GF-D8 (cell line): ENCODE measurements at regions not wholly inside any gene's neighbourhood (a gene's known extent, or its start where the extent isn't known, plus 50 kb on each side); places are given as distances from the start of the nearest gene placed in this dataset.

Source experiments
- DNase-seq: peaks from one replicate; lab custom pipeline; 2025; lab: John Stamatoyannopoulos, UW

- DNase-seq: no peak
These were observed 370.1 kb downstream of the ADRA2A start for GRCh38 chr10:111446966-111447365.

- no peak for DNase-seq
These were observed 375.3 kb downstream of the ADRA2A start for GRCh38 chr10:111452153-111452552.

DNA sequence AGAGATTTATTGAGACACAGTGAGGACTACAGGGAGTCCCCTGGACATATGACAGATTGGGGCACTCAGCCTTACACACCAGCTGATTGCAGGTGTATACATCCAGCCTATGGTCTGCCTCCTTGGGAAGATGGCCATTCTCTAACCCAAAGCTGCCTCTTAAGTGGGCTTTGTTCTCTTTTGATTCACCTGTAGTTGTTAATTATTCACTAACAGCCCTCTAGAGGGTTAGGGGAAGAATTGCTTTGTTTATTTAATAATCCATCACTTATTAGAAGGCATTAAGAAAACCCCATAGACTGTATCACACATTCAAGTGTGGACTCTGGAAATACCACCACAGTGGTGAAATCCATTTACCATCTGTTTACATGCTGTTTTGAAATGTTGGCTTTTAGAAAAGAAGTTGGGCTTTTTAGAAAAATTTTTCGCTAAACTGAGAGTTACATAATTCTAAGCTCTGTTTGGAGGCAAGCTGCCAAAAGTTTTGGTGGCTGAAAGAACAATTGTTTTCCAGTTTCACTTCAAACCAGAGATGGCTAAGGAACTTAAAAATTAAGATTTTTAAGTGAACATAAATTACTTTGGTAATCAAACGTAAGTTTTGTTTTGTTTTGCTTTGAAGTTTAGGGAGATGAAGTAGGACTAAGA lies 379.1 kb downstream of the ADRA2A start:
- no peak for DNase-seq

DNA sequence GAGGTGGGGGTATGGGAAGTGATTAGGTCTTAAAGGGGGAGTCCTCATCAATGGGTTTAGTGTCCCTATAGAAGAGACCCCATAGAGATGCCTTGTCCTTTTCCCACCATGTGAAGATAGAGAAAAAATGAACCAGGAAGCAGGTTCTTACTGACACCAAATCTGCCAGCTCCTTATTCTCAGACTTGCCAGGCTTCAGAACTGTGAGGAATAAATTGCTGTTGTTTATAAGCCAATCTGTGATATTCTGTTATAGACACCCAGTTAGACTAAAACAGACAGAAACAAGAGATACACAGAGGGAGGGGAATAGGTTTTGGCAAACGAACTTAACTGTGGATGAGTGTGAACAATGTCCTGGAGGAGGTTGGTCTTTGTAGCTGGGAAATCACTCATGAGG lies 381.4 kb downstream of the ADRA2A start:
- no peak for DNase-seq

DNA sequence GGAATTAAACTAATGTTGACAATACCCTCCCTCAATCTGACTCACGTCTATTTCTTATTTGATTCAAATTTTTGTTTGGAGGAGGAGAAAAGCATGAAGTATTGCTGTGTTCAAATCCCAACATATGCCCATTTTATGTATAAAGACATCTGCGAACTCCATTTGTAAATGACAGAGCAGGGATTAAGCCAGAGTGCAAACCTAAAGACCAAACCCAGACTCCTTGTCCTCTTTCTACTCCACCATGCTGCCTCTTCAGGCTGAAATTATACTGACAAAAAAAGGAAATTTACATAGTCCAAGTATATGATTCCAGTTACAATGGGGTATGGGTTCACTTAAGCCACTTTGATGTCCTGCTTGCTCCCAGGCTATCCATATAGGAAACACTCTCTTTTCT lies 383.1 kb downstream of the ADRA2A start:
- DNase-seq: no peak

DNA sequence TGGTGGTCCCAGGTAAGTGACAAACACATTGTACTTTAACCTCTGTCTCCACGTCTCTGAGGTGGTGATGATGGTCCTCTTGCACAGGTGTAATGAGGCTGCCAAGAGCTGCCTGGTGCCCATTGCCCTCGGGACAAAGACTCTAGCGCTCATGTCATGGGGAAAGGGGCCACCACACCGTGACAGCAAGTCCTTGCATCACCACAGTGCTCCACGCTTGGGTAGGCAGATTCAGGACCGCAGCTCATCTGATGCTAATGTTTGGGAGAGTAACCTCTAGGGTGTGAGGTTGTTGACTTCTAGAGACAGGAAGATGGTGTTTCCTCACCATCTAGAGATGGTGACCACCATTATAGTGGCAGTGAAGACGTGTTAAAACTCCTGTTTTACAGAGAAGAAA lies 395.6 kb downstream of the ADRA2A start:
- no peak for DNase-seq

DNA sequence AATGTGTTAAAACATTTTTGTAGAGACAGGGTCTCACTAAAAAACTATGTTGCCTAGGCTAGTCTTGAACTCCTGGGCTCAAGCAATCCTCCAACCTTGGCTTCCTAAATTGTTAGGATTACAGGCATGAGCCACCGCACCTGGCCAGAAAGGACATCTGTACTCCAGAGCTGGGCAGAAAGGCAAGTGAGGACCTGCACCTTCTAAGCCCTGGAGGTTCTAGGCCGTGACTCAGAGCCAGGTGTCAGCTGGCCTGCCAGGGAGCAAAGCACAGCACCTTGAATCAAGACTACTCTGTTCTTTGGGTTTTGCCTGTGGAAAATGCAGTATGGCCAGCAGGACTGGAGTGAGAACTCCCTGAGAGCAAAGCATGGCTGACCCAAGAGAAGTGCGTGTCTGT lies 396.5 kb downstream of the ADRA2A start:
- DNase-seq: no peak

- DNase-seq: no peak
These were observed 398.0 kb downstream of the ADRA2A start for GRCh38 chr10:111474786-111475185.

- DNase-seq: no peak
These were observed 398.9 kb downstream of the ADRA2A start for GRCh38 chr10:111475720-111476119.

DNA sequence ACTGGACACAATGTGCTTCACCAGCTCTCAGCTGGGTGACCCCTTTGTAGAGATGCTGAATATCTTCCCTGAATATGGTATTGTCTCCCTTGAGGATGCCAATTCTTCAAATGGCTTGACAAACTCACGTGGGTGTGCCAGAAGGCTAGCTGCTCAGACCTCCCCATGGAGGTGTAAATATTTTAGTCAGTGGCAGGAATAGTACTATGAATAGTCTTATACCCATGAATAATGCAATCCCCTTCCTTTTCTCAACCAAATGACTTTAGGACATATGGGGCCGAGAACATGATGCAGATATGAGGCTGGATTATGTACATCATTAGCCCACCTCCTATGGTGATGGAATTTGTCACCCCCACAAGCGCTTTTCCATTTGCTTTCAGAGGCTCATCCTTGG lies 401.8 kb downstream of the ADRA2A start:
- DNase-seq: no peak

DNA sequence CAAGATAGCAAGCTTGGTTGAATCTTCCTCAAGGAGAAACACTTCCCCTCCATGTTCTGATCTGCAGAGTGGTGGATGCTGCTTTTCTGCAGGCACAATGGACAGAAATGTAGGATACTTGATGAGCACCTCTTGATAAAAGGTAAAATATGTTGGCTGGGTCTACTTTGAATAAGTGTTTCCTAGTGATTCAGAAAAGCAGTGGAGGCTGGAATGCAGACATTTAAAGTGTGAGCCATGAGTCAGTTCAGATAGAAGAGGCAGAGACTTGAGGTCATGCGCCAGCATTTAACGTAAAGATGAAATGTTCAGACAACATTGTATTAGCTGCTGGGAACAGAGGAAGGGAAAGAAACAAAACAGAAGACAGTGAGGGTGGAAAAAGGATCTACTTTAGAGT lies 403.1 kb downstream of the ADRA2A start:
- DNase-seq: no peak

GRCh38 chr10:111481261-111481826 lies 404.5 kb downstream of the ADRA2A start:
- no peak for DNase-seq

DNA sequence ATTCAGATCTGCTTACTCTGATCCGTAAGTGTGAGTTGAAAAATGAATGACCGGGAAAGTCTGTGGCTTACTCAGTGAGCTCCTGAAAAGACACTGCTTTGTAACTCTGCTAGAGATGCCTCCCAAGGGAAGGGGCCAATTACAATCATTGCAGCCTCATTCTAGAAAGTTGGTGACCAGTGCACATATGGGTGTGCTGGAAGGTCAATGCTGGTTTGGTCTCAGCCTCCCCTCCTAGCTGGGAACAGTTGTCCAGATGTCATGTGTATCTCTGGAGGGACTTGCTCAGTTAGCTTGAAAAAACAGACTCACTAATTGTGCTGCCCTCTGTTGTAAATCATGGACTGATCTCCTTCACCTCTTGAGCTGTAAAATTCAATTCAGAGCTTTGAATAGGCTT lies 405.0 kb downstream of the ADRA2A start:
- DNase-seq: no peak

GRCh38 chr10:111482621-111483216 lies 405.9 kb downstream of the ADRA2A start:
- no peak for DNase-seq

GRCh38 chr10:111485767-111486166 lies 408.9 kb downstream of the ADRA2A start:
- no peak for DNase-seq

GRCh38 chr10:111486346-111486745 lies 409.5 kb downstream of the ADRA2A start:
- no peak for DNase-seq

- no peak for DNase-seq
These were observed 411.8 kb downstream of the ADRA2A start for GRCh38 chr10:111488668-111489067.

- DNase-seq: no peak
These were observed 414.3 kb downstream of the ADRA2A start for GRCh38 chr10:111491154-111491553.

DNA sequence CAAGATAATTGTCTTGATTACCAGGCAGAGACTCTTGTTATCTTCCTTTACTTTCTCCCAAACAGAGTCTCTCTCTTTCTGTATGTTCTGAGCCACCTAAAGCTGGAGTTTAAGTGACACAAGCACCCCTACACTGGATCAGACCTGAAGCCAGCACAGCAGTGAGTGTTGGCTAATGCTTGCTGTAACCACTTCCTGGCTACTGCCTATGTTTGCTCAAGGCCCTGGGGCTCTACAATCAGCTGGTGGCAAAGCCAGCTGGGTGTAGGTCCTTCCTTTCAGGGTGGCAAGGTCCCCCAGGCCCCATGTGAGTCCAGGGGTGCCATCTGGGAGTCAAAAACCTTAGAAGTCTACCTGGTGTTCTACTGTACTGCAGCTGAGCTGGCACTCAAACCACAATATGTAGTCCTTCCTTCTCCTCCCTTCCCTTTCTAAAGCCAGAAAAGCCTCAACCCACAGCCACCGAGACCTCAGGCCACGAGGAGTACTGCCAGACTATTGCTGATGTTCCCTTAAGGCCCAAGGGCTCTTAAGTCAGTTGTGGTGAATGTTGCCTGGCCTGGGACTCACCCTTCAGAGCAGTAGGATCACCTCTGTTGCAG lies 416.3 kb downstream of the ADRA2A start:
- DNase-seq: peak; percentile 51

DNA sequence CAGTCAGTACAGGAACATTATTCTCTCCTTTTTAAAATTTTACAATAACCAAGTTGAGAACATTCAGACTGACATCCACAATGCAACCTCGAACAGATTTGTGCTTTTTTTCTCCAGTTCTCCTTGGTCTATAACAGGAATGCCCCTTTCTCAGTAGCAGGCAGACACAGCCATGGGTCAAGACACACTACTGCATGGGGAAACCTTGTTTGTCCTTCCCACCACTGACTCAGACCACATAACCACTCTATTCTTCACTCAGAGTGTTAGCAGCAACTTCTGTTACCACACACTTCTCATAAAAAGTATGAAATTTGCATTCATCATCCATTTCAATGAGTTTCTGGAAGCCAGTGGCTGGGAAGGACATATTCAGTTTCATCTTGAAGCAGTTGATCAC lies 421.7 kb downstream of the ADRA2A start:
- DNase-seq: no peak

- DNase-seq: no peak
These were observed 427.5 kb downstream of the ADRA2A start for GRCh38 chr10:111504376-111504775.

DNA sequence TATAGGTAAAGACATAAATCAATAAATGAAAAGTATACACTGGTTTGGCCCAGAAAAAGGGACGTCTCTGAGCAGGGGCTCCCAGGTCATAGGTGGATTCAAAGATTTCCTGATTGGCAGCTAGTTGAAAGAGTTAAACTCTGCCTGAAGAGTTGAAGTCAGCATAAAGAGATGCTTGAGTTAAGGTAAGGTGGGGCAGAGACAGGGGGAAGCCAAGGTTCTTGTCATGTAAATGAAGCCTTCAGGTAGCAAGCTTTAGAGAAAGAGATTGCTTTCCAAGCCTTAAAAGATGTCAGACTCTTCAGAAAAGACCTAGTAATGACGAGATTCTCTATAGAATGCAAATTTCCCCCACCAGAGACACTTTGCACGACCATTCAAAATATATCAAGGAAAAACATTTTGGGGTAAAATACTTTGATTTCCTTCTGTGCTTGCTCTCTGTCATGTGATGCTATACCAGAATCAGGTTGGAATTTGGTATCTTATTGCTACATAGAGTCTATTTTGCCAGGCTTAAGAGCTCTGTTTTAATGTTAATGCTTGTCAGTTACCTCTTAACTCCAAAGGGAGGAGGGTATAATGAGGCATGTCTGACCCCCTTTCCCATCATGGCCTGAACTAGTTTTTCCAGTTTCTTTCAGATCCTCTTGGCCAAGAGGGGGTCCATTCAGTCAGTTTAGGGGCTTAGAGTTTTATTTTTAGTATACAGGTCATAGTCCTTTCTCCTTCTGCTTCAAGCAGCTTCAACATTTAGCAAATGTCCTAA lies 429.6 kb downstream of the ADRA2A start:
- no peak for DNase-seq

DNA sequence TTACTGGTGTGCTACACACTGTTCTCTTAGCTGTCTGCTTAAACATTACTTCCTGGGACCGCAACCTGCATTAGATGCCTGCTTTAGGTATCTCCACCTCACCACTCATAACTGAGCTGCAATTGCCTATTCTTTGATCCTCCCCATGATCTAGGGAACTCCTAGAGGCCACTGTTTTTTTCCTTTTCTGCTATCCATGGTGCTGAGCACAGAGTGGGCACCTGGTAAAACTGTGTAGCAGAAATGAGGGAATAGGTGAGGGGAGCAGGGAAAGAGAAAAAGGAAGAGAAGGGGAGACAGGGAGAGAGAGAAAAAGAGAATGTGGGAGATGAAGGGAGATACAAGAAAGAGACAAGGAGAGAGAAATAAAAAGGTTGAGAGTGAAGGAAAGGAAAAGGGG lies 434.9 kb downstream of the ADRA2A start:
- DNase-seq: no peak
